ENCODE measurements at regions not wholly inside any gene's neighbourhood (a gene's known extent, or its start where the extent isn't known, plus 50 kb on each side); places are given as distances from the start of the nearest gene placed in this dataset.

GRCh38 chr6:79399499-79399898 lies 137.7 kb downstream of the LCA5 start (continued):
- TF ChIP-seq EZH2 (conservative IDR thresholded peaks at IDR 0.05; ENCODE audit: low read depth, low read length) (no peak), NFE2 (CRISPR knock-in tag; IDR thresholded peaks at IDR 0.05) (no peak), TCF7 (IDR thresholded peaks at IDR 0.05; ENCODE audit: low read depth) (peak; percentile 20; the same call in 1 of the 2 replicates), NFATC3 (CRISPR knock-in tag; IDR thresholded peaks at IDR 0.05) (no peak), HNF4G (IDR thresholded peaks at IDR 0.05; ENCODE audit: borderline replicate concordance, low read depth, low read length) (peak; percentile 47; the same call in 1 of the 2 replicates), HNF4G (CRISPR knock-in tag; IDR thresholded peaks at IDR 0.05; ENCODE audit: borderline replicate concordance, low read depth) (no peak), PITX1 (CRISPR knock-in tag; IDR thresholded peaks at IDR 0.05) (no peak), GTF3A (CRISPR knock-in tag; conservative IDR thresholded peaks at IDR 0.05) (no peak), ZNF383 (CRISPR knock-in tag; IDR thresholded peaks at IDR 0.05; ENCODE audit: borderline replicate concordance) (no peak), GABPB1 (CRISPR knock-in tag; IDR thresholded peaks at IDR 0.05) (no peak), CEBPB (IDR thresholded peaks at IDR 0.05; ENCODE audit: borderline replicate concordance, low read depth, low read length) (peak; percentile 25; the same call in 1 of the 2 replicates), ZNF597 (CRISPR knock-in tag; IDR thresholded peaks at IDR 0.05) (no peak), NFE2L2 (IDR thresholded peaks at IDR 0.05; ENCODE audit: low read length) (no peak), EP300 (IDR thresholded peaks at IDR 0.05; ENCODE audit: low read depth in 2 of 2, low read length in 2 of 2) (peak in 1 of 2 experiments; percentile 49; a peak in 1 of 4 replicates), EP300 (CRISPR knock-in tag; IDR thresholded peaks at IDR 0.05; ENCODE audit: borderline replicate concordance) (no peak), FOXC1 (CRISPR knock-in tag; IDR thresholded peaks at IDR 0.05; ENCODE audit: borderline replicate concordance) (no peak), ZNF589 (CRISPR knock-in tag; conservative IDR thresholded peaks at IDR 0.05) (no peak), REXO4 (CRISPR knock-in tag; IDR thresholded peaks at IDR 0.05; ENCODE audit: borderline replicate concordance) (no peak), MAX (IDR thresholded peaks at IDR 0.05) (peak; percentile 50), NFKB2 (CRISPR knock-in tag; IDR thresholded peaks at IDR 0.05; ENCODE audit: borderline replicate concordance) (no peak), ZNF275 (CRISPR knock-in tag; IDR thresholded peaks at IDR 0.05; ENCODE audit: borderline replicate concordance) (no peak), ZNF547 (CRISPR knock-in tag; IDR thresholded peaks at IDR 0.05) (no peak), ZNF337 (CRISPR knock-in tag; IDR thresholded peaks at IDR 0.05; ENCODE audit: borderline replicate concordance, low read depth) (no peak), CEBPG (CRISPR knock-in tag; IDR thresholded peaks at IDR 0.05) (peak; percentile 77), RXRA (CRISPR knock-in tag; IDR thresholded peaks at IDR 0.05) (no peak), MNT (IDR thresholded peaks at IDR 0.05) (0 out of 2 replicates have a peak, but pooled peaks have one; percentile 16), ZNF891 (CRISPR knock-in tag; IDR thresholded peaks at IDR 0.05) (no peak)

All from HepG2 (cell line).